ENCODE measurements at regions not wholly inside any gene's neighbourhood (a gene's known extent, or its start where the extent isn't known, plus 50 kb on each side); places are given as distances from the start of the nearest gene placed in this dataset.
"Not testable (repeated sequence)": the region's sequence is repeated elsewhere in the genome, so short reads cannot be mapped to it uniquely, and the experiment has no call there.

DNA sequence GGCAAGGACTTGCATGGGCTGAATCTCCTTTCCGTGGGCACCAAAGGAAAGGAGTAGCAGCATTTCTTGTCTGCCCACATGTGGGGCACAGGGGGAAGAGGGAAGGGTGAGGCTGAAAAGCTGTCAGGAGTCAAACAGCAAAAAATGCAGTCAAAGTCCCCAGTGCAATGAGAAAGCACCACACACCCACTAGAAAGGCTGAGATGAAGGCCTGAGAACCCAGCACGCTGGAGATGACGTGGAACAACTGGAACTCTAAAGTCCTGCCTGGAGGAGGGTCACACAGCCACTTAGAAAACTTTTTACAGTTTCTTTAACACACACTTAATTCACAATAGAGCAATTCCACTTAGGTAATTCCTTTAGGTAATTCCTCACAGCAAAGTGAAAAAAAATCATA lies 94.6 kb upstream of the IGFBPL1 start:
- DNase-seq (ENCODE audit: low spot score) = no peak

DNA sequence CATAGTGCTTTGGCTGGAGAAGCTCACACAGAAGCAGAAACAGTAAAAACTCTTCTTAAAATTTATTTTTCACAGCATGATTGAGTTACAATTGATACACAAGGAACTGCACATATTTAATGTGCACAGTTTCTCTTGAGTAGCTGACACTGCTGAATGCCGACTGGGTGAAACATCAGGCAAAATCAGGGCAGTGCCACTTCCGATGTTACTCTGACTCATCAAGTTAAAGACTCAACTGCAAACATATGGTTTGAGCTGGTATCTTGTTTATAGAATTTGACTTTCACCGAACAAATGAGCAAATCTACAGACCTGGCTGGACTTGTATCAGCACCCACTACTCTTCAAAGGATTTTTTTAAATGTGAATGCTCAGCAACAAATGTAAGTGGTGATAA lies 92.0 kb upstream of the IGFBPL1 start:
- peak; percentile 13 for DNase-seq (ENCODE audit: low spot score)

DNA sequence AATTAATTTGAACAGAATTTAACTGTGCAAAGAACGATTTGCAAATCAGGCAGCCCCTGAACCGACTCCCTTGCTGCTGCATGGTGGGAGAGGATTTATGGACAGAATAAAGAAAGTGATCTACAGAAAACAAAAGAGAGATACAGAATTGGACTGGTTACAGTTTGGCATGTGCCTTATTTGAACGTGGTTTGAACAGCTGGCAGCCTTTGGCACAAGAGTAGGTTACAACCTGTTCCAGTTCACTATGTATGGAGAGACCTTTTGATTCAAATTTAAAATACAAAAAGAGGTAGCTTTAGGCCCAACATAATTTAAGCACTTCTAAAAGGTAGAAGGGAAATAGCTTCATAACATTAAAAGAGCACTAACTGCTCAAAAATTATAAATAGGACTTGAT lies 90.8 kb upstream of the IGFBPL1 start:
- not testable (repeated sequence) for DNase-seq (ENCODE audit: low spot score)

DNA sequence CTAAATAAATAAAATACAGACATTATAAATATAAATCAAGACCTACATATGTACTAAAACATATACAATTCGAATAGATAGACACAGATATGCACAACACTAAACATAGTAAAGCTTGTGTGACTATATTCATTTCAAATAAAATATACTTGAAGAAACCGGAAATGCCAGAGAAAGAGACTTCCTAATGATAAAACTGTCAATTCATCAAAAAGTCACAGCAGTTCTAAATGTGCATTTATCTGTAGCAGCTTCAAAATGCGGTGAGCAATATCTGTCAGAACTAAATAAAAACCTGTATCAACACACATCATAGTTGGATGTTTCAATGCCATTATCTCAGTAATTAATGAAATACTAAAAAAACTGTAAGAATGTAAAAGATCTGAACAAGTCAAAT lies 86.1 kb upstream of the IGFBPL1 start:
- DNase-seq (ENCODE audit: low spot score) = not testable (repeated sequence)

DNA sequence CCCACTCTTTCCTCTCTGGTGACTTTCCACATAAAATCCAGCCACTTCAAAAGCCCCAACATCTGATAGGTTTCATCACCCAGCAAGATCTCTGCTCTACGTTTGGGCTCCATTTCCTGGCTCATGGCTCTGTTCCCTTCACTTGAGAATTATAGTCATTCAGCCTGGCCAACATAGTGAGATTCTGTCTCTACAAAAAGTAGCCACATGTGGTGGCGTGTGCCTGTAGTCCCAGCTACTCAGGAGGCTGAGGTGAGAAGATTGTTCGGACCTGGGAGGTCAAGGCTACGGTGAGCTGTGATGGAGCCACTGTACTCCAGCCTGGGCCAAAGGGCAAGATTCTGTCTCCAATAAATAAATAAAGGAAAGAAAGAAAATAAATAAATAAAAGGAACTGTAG lies 83.3 kb upstream of the IGFBPL1 start:
- DNase-seq (ENCODE audit: low spot score) = no peak

DNA sequence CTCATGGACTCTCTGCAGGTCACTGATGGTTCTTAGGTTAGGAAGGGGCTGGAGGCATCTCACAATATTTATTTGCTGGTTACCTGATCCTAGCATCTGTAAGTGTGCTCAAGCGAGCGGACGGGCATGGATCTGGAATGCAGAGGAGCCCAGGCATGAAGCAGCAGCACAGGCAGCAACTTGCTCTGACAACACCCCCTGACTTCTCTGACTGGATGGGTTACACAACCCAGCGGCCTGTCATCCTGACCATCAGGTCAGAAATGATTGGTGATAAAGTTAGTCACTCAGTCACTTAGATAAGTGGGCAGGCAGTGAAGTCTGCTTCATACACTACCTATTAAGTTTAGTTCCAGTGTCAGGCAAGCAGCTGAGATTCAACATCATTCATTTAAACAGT lies 75.9 kb upstream of the IGFBPL1 start:
- DNase-seq (ENCODE audit: low spot score) = not testable (repeated sequence)

DNA sequence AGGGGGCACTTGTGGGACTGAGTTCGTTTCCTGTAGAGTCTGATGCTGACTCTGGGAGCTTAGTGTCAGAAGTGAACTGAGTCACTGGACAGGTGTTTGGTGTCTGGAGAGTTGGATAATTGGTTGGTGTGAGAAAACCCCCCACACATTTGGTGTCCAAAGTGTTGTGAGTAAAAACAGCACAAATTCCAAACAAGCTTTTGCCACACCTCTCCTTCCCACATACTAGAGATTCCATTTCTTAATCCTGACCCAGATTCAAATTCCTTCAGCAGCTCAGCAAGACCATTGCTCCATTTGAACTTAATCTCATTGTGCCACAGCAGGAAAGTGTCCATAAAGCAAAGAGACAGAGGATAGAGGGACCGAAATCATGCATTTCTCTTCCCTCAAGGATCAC lies 74.3 kb upstream of the IGFBPL1 start:
- not testable (repeated sequence) for DNase-seq (ENCODE audit: low spot score)

DNA sequence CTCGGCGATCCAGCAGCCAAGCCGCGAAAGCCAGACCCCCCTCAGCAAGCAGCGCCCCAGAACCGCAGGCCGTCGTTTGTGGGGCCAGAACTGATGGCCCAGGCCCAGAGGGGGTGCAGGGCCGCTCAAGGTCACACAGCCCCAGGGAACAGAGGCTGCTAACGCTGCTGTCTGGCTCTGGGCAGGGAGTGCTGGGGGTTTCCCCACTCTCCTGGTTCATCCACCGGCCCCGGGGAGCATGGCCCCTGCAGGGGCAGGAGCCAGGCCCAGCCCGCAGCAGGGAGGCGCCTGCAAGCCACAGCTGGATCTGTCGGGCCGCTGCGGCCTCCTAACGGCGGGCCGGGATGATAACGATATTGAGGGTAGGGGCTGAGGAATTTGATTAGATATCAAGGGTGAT lies 64.8 kb upstream of the IGFBPL1 start:
- no peak for DNase-seq (ENCODE audit: low spot score)

DNA sequence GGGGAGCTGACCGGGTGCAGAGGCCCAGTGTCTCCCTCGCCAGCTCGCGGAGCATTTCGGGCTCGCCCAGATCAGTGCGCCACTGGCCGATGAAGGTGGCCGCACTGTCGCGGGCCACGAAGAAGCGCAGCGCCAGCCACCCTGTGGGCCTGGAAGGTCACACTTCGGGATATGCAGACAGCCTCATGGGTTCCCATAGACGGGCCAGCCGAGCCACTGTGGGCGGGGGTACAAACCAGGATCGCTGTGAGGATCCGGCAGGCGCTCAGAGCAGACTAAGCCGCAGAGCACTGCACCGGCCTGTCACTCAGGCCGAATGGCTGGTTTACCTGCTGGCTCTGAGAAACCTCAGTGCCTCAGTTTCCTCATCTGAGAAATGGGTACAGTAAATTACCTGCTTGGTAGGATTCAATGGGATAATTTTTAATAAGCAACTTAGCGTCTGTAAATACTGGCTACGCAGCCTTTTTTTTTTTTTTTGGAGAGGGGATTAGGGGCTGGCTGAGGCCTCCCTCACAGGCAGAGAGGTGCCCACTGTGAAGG lies 64.0 kb upstream of the IGFBPL1 start:
- no peak for DNase-seq (ENCODE audit: low spot score)

DNA sequence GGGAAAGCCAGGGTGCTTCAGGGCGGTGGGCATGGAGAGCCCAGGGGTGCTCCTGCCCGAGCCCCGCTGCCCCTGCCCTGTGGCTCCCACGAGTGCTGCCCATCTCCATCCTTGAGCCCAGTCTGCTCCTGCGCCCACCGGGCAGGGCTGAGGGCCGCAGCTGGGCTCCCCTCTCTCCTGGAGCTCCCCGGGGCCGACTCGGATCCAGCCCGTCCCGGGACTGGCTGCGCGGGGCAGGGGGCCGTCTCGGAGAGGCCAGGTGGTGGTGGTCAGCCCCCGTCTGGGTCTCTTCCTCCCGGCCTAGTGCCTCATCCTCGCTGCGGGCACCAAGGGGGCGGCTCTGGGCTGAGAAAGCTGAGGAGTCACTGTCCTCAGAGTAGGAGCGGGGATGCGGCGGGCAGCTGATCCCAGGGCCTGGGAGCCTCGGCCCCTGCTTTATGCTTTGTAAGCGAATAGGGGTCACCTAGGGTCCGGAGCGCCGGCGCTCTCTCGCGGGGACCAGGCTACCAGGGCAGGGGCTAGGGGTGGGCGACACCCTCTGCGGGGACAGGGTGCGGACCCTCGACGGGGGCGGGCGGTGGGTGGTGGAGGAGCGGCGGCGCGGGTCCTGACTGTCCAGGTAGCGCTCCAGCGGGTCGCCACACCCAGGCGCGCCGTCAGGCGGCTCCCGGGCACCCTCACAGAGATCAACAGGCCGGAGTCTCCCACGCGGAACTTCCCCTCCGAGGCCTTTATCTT lies 63.3 kb upstream of the IGFBPL1 start:
- DNase-seq (ENCODE audit: low spot score) = not testable (repeated sequence)

DNA sequence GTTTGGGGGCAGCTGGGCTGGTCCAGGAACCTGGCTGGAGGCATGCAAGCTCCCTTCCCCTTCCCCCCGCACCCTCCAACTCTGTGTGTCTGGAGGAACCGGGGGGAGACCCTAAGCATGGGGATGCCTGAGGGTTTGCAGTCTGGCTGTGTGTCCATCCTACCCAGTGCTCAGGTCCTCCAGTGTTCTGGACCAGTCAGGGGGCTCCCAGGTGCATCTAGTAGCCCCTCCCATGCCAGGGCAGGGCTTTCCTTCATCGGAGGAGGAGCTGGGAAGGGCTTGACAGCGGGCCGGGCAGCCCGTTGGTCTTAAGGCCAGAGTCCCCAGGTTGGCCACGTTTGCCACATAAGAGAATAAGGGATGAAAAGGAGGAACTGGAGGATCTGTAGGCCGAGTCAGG lies 62.6 kb upstream of the IGFBPL1 start:
- no peak for DNase-seq (ENCODE audit: low spot score)

DNA sequence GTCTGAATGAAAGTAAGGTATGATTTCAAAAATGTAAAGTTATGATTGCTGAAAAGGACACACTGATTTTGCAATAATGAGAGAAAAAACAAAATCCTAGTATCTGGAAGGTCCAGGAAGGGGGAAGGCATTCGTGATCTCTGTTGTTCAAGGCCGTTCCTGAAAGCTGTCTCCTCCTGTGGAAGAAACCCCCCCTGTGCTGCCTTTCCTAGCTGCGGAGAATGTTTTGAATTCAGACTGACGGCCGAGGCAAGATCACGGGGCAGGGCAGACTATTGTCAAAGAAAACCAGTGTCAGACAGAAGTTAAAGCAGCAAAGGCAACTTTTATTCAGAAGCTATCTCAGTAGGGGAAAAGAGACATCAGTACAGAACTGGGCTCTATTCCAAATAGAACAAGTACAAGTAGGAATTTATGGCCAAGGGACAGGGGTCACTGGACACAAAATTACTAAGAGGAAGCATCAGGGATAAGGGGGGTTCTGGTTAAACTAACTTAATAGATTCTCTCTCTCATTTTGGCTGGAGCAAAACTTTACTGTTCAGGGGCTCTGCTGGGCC lies 61.9 kb upstream of the IGFBPL1 start:
- DNase-seq (ENCODE audit: low spot score) = no peak

DNA sequence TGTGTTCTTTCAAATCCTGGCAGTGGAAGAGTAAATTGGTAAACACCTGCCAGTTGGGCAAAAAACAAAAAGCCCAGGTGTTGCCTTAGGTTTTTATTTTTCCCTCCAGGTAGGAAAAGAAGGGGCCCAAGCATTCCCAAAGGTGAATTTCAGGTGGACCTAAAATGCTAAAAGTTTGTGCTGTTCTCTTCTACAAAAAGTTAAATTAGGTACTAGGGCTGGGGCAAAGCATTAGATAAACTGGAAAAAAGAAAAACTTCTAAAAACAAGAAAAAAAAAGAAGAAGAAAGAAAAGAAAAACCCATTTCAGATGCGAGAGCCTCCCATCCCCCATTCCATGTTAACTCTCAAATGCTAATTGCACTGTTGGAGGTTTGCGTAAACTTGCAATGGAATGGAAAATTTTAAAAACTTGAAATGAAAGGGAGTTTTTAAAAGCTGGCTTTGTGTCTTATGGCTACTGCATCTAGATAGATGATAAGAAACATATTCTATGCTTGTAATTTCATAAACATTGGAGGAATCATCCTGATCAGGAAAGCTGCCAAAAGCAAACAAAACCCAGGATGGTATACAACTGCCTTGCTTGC lies 59.9 kb upstream of the IGFBPL1 start:
- not testable (repeated sequence) for DNase-seq (ENCODE audit: low spot score)

DNA sequence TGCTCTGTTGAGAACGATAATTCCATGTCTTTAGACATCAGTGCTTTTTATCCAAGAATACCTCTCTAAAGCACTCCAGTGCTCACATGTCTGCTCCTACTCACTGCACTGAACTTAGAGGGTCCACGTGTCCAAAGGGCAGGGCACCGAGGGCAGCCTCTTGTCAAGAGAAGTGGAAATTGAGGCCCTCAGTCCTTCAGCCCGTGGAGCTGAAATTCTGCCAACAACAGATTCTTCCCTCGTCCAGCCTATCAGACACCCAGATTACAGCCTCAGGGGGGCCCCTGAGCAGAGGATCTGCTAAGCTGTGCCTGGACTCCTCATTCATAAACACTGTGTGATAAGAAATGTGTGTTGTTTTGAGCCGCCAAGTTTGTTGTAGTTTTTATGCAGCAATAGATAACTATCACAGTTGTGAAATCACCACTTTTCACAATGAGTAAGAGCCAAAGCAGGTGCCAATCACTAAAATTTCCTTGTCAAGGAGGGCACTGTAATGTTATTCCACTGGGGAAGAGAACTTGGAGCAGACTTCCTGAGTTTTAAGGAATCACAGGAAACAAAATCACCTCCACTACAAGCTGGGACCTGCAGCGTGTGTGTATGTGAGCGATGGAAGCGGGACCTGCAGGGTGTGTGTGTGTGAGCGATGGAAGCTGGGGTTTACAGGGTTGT lies 58.8 kb upstream of the IGFBPL1 start:
- DNase-seq (ENCODE audit: low spot score) = no peak

DNA sequence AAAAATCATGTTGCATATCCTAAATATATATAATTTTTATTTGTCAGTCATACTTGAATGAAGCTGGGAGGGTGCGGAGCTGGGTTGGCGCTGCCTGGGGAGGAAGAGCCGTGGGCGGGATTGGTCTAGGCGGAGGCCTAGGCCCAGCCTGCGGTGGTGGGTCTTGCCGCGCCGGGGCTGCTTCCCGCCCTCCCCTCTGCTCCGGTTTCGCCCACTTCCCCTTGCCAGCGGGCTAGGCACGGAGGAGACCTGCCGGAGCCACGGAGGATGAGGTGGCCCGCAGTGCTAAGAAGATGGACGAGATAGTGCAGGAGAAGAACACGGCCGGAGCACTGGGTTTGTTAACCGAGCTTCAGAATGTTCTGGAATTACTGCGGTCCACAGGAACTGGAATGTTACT lies 54.0 kb upstream of the IGFBPL1 start:
- DNase-seq (ENCODE audit: low spot score) = no peak

DNA sequence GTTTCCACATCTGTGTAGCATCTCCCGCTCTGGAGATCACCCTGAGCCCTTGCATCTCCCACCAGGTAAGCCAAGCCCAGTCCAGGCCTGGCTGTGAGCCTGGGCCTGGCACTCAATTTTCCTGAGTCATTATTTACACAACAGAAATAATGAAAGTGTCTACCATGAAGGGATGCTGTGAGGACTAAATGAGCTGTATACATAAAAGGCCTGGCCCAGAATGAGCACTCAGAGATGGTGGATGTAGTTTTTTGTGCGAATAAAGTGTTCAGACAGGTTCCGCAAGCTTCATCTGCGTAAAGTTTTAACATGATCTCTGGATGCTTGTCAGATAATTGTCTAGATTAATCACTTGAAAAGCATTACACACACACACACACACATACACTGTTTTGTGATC lies 50.2 kb upstream of the IGFBPL1 start:
- DNase-seq (ENCODE audit: low spot score) = not testable (repeated sequence)

Measured in AG08396 (cell line).